Endothelial cell of umbilical vein (primary cell): ENCODE measurements at regions not wholly inside any gene's neighbourhood (a gene's known extent, or its start where the extent isn't known, plus 50 kb on each side); places are given as distances from the start of the nearest gene placed in this dataset.

ENCODE experiments used
- BruUV-seq: library from RNA; stranded (reverse); fragments of 400-500 nt; replicated peaks from 2 replicates; lab custom pipeline; 2021; lab: Mats Ljungman, UMichigan
- CTCF ChIA-PET: fragments of 300-600, 350-600 bp; sonication (Branson Sonifier 250); formaldehyde crosslinking; loops from one replicate; lab custom pipeline; 2021; ENCODE audit warnings: antibody characterized with exemption, inconsistent platforms; lab: Charles Lee
- POLR2A ChIA-PET: fragments of 300-600, 350-600 bp; sonication (Branson Sonifier 250); formaldehyde crosslinking; loops from one replicate; lab custom pipeline; 2021; ENCODE audit warnings: antibody characterized with exemption, inconsistent platforms; lab: Charles Lee
- DNase-seq: peaks from one replicate; pipeline ENCODE4 v3.0.0-alpha.2; 2011; ENCODE audit warnings: low read depth, low spot score
- FAIRE-seq: peaks from 2 replicates; lab custom pipeline; 2011; peaks lifted over from hg19 to GRCh38; lab: Jason Lieb, UNC
- H2AFZ ChIP-seq: 2 replicates; pipeline ENCODE4 v1.6.0; 2012; ENCODE audit warnings: low read depth, low read length, control low read depth, inconsistent platforms
- H3K27ac ChIP-seq: 2 replicates; pipeline ENCODE4 v1.5.1; 2011; ENCODE audit warnings: low read depth, mild to moderate bottlenecking, control low read depth, low read length, moderate library complexity; ENCODE audit not compliant: insufficient read depth
- H3K27me3 ChIP-seq, 2 experiments: 2 replicates each; pipeline versions ENCODE4 v1.6.0 to v1.6.1; 2011; ENCODE audit warnings: low read length in 2 of 2, mixed read lengths in 1 of 2; ENCODE audit not compliant: control insufficient read depth in 2 of 2, insufficient read depth in 2 of 2
- H3K36me3 ChIP-seq, 2 experiments: 2 replicates in 1 of 2; 3 replicates in 1 of 2; pipeline ENCODE4 v1.5.1; 2011; ENCODE audit warnings: low read length in 2 of 2, mild to moderate bottlenecking in 1 of 2, moderate library complexity in 1 of 2; ENCODE audit not compliant: control insufficient read depth in 2 of 2, insufficient read depth in 2 of 2; ENCODE audit errors: extremely low read depth in 1 of 2
- H3K4me1 ChIP-seq: 3 replicates; pipeline ENCODE4 v1.5.1; 2011; ENCODE audit warnings: mild to moderate bottlenecking, low read length; ENCODE audit not compliant: control insufficient read depth, insufficient read depth; ENCODE audit errors: extremely low read depth
- H3K4me2 ChIP-seq: 2 replicates; pipeline ENCODE4 v1.6.1; 2011; ENCODE audit warnings: low read length, control low read depth, mixed read lengths; ENCODE audit not compliant: insufficient read depth
- H3K4me3 ChIP-seq, 3 experiments: fragments of 200-600 bp in 1 of 3; sonication (generic), shearing (Covaris generic) in 1 of 3; replicated peaks in 1 of 3; 2 replicates each; pipeline ENCODE4 v1.5.1; 2011 to 2016; ENCODE audit warnings: control low read depth in 3 of 3, low read length in 3 of 3, mild to moderate bottlenecking in 2 of 3, inconsistent platforms in 1 of 3, low read depth in 1 of 3, moderate library complexity in 1 of 3; ENCODE audit not compliant: insufficient read depth in 1 of 3
- H3K79me2 ChIP-seq: 2 replicates; pipeline ENCODE4 v1.6.0; 2012; ENCODE audit warnings: low read length, inconsistent platforms; ENCODE audit not compliant: control insufficient read depth, insufficient read depth
- H3K9ac ChIP-seq: replicated peaks from 2 replicates; pipeline ENCODE3; 2011; ENCODE audit warnings: low read length, control low read depth; ENCODE audit not compliant: insufficient read depth; ENCODE audit errors: extremely low read depth
- H3K9me1 ChIP-seq: replicated peaks from 3 replicates; pipeline ENCODE4 v1.6.0; 2011; ENCODE audit warnings: mild to moderate bottlenecking, low read length; ENCODE audit not compliant: control insufficient read depth, insufficient read depth; ENCODE audit errors: extremely low read depth
- H3K9me3 ChIP-seq: replicated peaks from 2 replicates; pipeline ENCODE4 v1.5.1; 2012; ENCODE audit warnings: low read length, inconsistent platforms; ENCODE audit not compliant: control insufficient read depth, insufficient read depth
- H4K20me1 ChIP-seq: replicated peaks from 2 replicates; pipeline ENCODE3; 2011; ENCODE audit warnings: mild to moderate bottlenecking, low read length; ENCODE audit not compliant: control insufficient read depth, insufficient read depth; ENCODE audit errors: extremely low read depth
- CTCF ChIP-seq, 2 donors: IDR thresholded peaks; 1 replicate in 1 of 2; 2 replicates in 1 of 2; pipeline ENCODE4 v1.5.1; 2011; ENCODE audit warnings: low read length in 2 of 2, mild to moderate bottlenecking in 2 of 2, moderate library complexity in 2 of 2, control low read depth in 1 of 2, inconsistent platforms in 1 of 2, low read depth in 1 of 2; ENCODE audit not compliant: insufficient read depth in 1 of 2; ENCODE audit errors: extremely low read depth in 1 of 2
- EZH2 ChIP-seq: IDR thresholded peaks from 2 replicates; pipeline ENCODE4 v1.6.1; 2012; ENCODE audit warnings: borderline replicate concordance, low read depth, mild to moderate bottlenecking, moderate library complexity, low read length, inconsistent platforms; ENCODE audit not compliant: severe bottlenecking
- FOS ChIP-seq: IDR thresholded peaks from 2 replicates; pipeline ENCODE4 v1.6.1; 2011; ENCODE audit warnings: mild to moderate bottlenecking, low read length, moderate library complexity, borderline replicate concordance; ENCODE audit not compliant: insufficient read depth
- JUN ChIP-seq: IDR thresholded peaks from 2 replicates; pipeline ENCODE4 v1.6.1; 2011; ENCODE audit warnings: borderline replicate concordance, low read depth; ENCODE audit not compliant: insufficient read length, insufficient read depth
- POLR2AphosphoS5 ChIP-seq: IDR thresholded peaks from 2 replicates; pipeline ENCODE4 v1.6.1; 2012; ENCODE audit warnings: low read depth, mild to moderate bottlenecking, control low read depth, low read length, moderate library complexity; ENCODE audit not compliant: insufficient read depth
- dilution Hi-C: fragments of 300-500 bp; cut with MboI; formaldehyde crosslinking; loops from one replicate; pipeline ENCODE4 v1.15.0; 2019; ENCODE audit warnings: low sequenced_read_pairs; ENCODE audit not compliant: extremely low pct_ligation_motif_present
- intact Hi-C: fragments of 100-400 bp; cut with micrococcal nuclease; formaldehyde crosslinking; loops from one replicate; pipeline ENCODE4 v1.10.0; 2022

GRCh38 chr1:221988829-221989228 is 246.9 kb upstream of the DUSP10 start:
- Histone ChIP-seq H3K9ac (no peak overlapping the region), H3K36me3 (no peaks in the 10 kb centered on the region), H3K9me1 (no peaks in the 10 kb centered on the region), H3K27ac (no peak overlapping the region), H3K4me2 (no peak overlapping the region), H3K79me2 (no peaks in the 10 kb centered on the region), H3K4me3 (no peak overlapping the region), H3K4me1 (no peaks in the 10 kb centered on the region), H4K20me1 (no peaks in the 10 kb centered on the region), H3K27me3 (no peaks in the 10 kb centered on the region), H2AFZ (no peak overlapping the region), H3K9me3 (no peaks in the 10 kb centered on the region)
- POLR2A ChIA-PET, result no interaction called here
- no peak for FAIRE-seq
- no peak for DNase-seq
- TF ChIP-seq FOS, result no peak
- TF ChIP-seq POLR2AphosphoS5, result no peak
- no peak for TF ChIP-seq EZH2
- no peak for TF ChIP-seq CTCF (IDR thresholded peaks at IDR 0.05; ENCODE audit: extremely low read depth in 1 of 2, insufficient read depth in 1 of 2, low read depth in 1 of 2, low read length in 2 of 2)
- no peak for TF ChIP-seq JUN
- BruUV-seq, result no TSS peak
- dilution Hi-C loops, result no loop called here
- CTCF ChIA-PET, result no interaction called here
- intact Hi-C loops, result no loop called here
